CD1c-positive myeloid dendritic cell (primary cell): ENCODE measurements at regions not wholly inside any gene's neighbourhood (a gene's known extent, or its start where the extent isn't known, plus 50 kb on each side); places are given as distances from the start of the nearest gene placed in this dataset.

Source experiments
- DNase-seq: peaks from one replicate; pipeline ENCODE4 v3.0.0-alpha.2; 2016; ENCODE audit errors: extremely low spot score

DNA sequence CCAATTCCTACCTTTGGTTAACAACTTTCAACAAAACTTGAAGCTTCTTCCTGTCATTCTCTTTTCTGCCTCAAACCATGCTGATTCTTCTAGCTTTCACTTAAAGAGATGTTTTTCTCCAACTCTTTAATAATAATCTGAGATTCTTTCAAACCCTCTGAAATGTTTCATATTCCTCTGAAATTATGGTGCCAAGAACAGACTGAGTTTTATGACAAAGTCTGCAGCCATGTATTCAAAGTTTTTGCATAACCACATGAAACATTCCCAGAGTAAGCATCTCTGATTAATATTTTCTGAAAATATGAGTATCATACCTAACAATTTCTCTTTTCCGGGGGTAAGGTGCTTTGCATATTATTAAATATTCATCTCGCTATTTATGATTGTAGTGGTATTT lies 59.1 kb upstream of the DCN start:
- no peak for DNase-seq

GRCh38 chr12:91240386-91241095 lies 57.9 kb upstream of the DCN start:
- DNase-seq = no peak

GRCh38 chr12:91239481-91239880 lies 56.9 kb upstream of the DCN start:
- DNase-seq = no peak
